SW480 (cell line): ENCODE measurements at regions not wholly inside any gene's neighbourhood (a gene's known extent, or its start where the extent isn't known, plus 50 kb on each side); places are given as distances from the start of the nearest gene placed in this dataset.
"Not testable (repeated sequence)": the region's sequence is repeated elsewhere in the genome, so short reads cannot be mapped to it uniquely, and the experiment has no call there.

Experiments
- DNase-seq: peaks from one replicate; pipeline ENCODE4 v3.0.0-alpha.2; 2016; ENCODE audit warnings: low spot score

DNA sequence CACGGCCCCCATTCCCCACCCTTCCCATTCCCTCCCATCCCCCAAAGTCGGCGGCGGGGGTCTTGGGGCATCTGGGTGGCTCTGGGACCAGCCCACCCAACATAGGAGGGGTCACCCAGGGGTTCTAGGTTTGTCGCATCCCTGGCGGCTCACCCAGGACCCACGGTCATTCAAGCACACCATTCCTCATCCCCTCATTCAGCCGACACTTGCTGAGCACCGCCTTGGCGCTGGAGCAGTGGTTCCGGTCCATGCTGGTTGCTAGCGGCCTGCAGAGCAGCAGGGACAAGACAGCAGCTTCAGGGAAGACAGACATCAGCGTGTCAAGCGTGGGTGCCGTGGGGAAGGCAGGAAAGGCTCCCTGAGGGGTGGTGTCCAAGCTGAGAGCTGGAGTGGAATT, 50.5 kb upstream of the OTOS start:
- DNase-seq, result no peak

DNA sequence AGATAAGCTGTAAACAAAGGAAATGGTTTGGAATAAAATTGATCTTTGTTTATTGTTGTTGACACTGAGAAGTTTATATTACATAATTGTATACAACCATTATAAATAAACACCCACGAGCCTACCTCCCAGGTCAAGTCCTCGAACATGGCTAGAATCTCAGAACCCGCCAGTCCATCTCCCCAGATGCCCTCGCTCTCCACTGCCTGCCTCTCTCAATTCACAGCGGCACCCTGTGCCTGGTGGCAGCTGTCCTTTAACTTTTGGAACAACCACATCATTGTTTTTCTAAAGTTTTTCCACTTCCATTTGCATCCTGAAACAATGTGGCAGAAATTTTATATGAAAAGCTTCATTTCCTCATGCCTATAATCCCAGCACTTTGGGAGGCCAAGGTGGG, 52.2 kb upstream of the OTOS start:
- no peak for DNase-seq

DNA sequence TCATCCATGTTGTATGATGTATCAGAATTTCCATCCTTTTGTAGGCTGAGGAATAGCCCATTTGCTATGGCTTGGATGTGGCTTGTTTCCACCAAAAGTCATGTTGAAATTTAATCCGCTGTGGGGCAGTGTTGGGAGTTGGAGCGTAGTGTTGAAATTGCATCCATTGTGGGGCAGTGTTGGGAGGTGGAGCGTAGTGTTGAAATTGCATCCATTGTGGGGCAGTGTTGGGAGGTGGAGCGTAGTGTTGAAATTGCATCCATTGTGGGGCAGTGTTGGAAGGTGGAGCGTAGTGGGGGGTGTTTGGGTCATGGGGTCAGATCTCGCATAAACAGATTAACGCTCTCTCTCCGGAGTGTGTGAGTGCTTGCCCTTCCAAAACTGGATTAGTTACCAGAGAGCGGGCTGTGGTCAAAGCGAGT, 53.9 kb upstream of the OTOS start:
- DNase-seq, result not testable (repeated sequence)

DNA sequence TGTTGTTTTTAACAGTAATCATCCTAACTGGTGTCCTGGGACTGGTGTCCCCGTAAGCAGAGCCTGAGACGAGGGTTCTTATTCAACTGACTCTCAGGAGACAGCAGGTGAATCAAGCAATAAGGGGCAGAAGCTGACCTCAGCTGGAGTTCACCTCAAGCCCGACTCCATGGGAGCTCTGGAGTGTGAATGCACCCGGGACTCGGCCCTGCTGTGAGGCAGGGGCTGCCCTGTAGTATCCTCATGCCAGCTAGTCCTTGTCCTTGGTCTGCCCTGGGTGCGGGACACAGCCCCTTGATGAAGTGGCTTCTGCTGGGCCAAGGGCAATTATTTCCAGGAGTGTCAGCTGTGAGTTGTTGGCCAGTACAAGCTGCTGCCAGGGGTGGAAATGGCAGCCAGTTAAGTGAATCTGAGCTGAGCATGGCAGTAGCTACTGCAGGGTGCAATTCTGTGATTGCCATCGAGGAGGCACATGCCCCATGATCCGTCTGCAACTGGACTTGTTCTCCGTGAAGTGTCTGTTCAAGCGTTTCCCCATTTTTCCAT, 54.9 kb upstream of the OTOS start:
- no peak for DNase-seq

DNA sequence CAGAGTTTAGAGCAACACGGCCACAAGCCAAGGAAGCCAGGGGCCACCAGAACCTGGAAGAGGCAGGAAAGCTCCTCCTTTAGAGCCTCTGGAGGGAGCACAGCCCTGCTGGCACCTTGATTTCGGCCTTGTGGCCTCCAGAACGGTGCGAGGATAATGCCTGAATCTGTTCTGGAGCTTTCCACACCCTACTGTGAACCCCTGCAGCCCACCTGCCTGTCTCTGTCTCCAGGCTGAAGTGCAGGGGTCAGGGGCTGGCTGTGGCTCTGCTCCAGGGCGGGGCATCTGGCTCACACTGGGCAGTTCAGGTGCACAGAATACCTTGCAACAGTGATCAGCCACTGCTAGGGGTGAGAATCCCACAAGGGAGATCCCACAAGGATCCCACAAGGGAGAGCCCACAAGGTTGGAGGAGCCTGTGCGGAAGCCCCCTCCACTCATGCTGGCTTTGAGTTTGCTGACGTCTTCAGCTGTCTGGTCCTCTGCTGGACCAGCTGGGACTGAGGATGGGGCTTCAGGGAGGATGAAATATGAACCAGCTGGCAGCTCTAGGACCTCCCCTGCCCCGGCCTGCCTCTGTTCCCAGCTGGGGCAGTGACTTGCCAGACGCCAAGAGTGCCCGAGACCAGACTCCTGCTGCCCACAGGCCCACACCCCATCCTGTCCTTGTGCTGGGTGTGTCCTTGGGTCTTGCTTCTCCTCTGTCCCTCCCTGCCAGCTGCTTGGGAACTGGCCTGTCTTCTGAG, 56.4 kb upstream of the OTOS start:
- no peak for DNase-seq

DNA sequence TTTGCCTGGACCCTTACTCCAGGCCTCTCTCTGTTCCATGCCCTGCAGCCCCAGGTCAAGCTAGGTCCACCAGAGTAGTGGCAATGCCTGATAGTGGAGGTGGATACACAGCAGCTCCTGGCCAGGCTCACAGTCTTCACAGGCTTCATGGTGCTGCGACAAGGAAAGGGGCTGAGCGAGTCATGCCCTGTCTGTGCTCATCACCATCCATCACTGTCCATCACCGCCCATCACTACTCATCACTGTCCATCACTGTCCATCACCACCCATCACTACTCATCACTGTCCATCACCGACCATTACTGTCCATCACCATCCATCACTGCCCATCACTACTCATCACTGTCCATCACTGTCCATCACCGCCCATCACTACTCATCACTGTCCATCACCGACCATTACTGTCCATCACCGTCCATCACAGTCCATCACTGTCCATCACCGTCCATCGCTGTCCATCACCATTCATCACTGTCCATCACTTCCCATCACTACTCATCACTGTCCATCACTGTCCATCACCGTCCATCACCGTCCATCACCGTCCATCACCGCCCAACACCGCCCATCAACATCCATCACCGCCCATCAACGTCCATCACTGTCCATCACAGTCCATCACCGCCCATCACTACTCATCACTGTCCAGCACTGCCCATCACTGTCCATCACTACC, 57.1 kb upstream of the OTOS start:
- DNase-seq, result no peak

DNA sequence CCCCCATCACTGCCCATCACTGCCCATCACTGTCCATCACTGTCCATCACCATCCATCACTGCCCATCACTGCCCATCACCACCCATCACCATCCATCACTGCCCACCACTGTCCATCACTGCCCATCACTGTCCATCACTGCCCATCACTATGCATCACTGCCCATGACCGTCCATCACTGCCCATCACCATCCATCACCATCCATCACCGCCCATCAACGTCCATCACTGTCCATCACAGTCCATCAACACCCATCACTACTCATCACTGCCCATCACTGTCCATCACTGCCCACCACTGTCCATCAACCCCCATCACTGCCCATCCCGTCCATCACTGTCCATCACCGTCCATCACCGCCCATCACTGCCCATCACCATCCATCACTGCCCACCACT, 57.8 kb upstream of the OTOS start:
- no peak for DNase-seq

DNA sequence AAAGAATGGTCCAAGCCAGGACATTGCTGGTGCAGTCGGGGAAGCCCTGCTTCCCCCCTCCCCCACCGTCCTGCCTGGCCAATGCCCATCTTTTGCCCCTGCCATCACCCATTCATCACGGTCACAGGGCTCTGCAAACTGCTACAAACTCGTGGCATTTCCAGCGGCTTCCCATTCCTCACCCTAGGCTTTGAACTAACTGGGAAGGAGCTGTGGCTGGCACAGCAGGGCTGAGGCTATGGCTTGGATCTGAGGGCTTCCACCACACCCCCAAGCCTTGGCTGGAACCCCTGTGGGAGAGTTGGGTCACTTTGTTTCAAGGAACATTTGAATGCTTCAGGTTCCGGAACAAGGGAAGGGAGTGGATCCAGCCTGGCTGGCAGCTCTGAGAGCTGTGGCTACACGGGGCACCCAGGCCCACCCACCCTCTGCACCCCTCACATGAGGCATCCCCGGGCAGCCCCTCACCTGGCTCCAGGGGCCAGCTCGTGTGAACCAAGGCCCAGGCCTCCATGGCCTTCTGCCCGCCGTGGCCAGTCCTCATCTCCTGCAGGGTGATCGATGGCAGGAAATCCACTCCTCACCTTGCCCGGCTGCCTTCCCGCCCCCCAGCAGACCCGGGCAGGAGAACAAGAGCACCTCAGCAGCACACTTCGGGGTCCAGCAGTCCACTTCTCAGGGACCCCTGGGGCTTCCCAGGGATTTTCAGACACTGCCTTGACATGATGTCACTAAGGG, 58.8 kb upstream of the OTOS start:
- no peak for DNase-seq

DNA sequence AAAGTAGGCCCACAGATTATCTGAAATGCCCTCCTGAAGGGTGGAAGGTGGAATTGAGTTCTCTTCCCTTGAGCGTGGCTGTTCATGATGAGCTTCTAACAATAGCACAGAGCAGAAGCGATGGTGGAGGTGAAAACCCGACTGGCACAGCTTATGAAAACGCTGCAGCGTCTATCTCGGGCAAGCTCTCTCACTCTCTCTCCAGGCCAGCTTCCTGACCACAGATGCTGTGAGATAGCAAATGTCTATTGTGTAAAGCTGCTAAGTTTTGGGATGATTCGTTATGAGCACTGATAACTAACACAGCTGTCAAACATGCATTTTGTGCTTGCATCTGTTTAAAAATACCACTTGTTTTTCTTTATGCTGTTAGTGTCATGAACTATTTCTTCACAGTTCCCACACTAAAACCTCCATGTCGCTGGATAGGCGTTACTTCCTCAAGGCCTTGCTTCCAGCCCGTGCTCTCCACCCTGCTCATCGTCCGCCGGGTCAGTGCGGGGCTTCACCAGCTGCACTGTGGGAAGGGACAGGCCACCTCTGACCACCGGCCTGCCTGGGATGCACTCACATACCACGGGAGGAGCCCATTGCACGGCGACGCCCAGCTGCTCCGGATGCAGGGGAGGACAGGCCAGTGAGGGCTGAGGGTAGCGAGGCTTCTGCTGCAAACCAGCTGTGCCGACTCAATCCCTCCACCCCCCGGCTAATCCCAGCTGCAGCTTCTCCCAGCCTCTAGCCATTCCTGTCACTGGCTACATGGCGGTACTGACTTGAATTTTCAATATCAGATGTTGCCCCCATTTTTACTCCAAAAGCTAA, 60.0 kb upstream of the OTOS start:
- no peak for DNase-seq

DNA sequence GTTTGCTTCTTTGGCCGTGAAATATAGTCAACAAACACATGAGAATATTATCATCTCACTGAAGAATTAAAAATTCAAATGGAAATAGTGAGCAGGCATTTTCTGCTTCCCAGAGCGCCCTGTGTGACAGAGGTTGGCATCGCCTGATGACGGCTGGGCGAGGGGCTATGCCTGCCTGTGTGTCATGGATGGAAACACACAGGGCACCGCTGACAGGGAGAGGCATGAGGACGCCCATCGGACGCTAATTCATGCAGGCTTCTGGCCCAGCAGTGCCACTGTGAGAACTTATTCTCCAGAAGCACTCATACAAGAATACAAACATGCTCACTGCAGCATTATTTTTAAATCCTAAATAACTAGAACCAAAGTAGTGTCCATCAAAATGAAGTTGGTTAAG, 61.4 kb upstream of the OTOS start:
- no peak for DNase-seq

DNA sequence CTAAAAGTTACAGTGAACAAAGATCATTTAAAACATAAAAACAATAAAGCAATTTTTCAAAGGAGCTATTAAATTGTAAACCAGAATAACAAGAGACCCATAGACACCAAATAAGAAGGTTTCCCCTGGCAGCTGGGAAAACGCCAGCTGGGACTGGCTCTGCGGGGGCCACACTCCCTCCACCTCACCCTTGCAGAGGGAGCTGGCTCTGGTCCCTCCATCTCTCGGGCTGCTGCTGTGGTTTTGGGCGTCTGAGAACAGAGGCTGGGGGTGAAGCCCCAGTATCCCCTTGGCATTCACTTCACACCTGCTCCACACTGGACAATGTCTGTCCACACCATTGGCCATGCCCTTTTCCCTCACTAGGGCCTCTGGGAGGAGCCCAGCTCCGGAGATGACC, 62.1 kb upstream of the OTOS start:
- DNase-seq, result no peak

DNA sequence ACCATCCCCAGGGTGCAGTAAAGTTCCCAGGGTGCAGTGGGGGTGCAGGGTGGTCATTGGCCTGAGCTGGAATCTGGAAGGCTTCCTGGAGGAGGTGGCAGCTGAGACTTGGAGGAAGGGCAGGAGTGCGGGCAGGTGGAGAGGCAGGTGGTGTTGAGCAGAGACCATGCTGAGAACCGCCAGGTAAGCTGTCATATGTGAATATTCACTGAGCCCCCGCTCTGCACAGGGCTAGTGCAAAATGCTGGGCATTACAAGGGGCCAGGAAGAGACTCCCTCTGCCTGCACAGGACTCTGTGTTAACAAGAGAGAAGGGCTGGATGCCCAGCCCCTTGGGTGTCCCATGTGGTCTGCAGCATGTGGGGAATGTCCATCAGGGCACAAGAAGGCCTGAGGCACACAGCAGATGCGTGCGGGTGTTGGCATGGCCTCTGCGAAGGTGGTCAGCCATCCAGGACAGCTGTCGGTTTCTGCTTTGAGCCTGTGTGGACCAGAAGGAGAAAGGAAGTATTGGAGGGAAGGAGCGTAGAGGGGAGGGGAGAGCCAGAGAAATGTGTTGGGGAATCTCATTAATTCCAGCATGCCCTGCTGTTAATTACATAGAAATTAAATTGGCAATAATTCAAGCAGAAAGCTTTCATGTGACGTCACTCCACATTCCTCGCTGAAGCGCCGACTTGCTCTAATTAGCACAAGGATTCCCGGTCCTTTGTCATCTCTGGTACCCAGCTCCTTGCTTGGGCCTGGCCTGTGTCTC, 62.8 kb upstream of the OTOS start:
- no peak for DNase-seq

DNA sequence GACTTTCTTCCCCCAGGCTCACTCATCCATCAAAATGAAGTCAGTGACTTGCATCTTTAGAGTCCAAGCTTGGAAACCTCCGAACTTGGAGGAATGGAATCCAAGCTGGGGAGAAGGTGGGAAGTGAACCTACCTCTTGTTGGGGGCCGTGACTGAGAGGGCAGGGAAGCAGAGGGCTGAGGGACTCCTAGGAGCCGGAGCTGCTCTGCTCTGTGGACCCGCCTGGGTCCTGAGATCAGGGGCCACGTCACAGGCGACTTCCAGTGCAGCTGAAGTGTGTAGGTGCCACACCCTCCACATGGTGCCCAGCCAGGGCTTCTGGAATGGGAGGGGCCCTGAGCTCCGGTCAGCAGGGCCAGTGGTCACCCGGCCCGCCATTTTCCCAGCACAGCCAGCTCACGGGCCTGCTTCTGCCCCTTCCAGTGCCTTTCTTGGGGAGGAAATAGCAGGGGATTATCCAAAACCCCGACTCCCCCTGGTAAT, 63.4 kb upstream of the OTOS start:
- no peak for DNase-seq

DNA sequence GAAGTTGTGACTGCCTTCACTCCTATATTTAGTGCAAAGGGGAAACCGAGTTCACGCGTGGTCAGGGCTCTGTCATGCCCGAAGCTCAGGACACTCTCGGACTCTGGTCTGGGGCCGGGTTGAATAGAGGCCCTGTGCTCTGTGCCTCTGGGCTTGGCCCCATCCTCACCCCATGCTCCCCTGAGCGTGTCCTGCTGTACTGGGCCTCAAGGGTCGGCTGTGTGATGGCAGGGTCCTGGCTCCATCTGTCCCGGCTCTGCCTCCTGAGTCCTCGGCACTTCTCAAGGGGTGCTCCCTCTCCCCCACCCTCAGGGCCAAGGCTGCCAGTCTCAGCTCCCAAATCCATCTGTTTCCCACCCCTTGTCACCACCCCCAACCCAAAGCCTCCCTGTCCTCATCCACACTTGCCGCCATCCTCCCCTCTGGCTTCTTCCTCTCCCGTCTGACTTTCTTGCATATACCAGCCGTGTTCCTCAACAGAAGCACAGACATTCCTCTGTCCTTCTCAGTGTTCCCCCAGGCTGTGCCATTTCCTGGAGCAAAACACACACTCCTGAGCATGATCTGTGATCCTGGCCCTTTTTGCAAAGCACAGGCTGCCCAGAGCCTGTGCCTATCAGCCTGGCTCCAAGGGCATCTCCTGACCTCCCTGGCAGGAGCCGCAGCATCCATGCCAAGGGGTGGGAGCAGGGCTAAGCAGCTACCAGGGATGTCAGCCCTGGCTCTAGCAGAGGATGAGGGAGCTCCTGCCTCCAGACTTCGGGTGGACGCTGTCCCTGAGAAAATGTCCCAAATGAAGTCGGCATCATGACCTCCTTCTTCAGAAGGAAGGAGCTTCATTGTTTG, 64.2 kb upstream of the OTOS start:
- no peak for DNase-seq

DNA sequence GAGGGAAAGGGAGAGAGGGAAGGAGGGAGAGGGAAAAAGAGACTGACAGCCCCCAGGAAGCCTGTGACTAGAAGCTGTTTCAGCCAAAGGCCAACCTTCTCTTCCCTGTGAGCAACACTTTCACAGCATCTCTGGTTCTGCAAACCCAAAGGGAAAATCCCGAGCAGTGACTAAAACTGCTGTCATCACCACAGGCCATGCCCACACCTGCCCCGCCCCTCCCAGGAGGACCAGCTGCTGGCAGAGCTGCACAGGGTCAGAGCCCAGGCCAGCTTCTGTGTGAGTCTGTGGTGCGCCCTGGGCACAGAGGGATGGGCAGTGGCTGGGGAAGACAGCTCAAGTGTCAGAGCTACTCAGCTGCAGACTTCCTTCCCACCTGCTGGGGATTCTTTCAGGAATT, 64.9 kb upstream of the OTOS start:
- peak; percentile 70 for DNase-seq

DNA sequence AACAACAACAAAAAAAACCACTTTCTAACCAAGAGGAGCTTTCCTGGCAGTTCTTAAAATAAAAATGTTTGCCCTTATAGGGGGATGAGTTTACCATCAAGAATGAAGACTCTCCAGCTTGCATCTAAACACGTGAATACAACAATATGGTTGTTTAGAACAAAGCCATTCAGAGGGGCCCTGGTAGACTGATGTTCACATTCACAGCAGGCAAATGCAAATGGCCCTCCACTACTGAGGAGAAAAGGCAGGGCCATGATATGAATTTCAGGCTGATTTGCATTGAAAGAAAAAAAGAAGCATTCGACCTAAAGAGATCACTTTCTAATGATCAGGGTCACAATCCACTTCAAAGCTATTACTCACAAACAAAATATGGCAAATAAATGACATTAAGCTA, 65.3 kb upstream of the OTOS start:
- DNase-seq, result no peak

DNA sequence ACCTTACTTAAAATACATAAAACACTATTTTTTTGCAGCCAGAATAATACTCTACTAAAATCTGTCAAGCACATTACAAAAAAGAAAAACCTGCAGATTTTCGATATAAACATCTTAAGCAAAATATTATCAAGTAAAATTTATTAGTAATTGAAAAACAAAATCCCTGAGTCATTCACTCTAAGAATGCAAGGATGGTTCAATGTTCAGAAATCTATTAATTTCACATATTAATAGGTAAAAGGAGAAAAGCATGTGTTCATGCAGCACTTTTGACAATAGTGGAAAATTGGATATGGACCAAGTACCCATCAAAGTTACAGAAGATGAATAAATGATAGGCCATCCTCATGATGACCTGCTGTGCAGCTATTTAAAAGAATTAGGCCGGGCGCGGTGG, 66.2 kb upstream of the OTOS start:
- DNase-seq, result no peak

DNA sequence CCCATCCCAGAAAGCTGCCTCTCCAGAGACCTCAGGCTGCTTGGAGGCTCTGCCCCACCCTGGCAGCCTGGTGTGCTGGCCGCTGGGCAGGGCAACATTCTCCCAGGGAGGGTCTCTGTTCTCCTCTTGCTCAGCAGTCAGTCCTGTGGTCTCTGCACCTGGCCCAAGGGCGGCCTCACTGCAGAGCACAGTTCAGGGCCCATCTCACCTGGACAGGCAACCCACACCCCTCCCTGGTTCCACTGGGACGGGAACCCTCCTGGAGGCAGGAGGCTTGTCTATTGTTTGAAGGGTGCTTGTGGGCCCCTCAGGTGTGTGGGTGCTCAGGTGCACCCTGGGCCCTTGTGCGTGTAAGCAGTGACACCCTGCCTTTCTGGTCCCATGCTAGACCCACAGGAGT, 67.2 kb upstream of the OTOS start:
- no peak for DNase-seq

DNA sequence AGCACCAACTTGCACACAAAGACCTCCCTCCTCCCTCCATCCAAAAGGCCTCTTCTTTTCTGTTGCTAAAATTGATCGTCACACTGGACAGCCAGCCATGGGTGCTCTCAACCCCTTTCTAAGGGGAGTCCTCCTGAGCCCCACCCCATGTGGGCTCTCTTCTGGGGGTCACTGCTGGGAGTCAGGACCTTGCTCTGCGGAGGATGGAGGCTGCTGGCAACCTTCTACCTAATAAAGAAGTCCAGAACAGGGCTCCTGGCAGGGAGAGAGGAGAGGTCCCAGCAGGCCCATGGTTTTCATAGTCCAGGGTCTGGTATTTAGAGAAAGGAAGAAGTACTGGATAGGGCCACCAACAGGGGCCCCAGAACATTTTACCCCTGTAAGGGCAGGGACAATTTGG, 67.6 kb upstream of the OTOS start:
- no peak for DNase-seq

DNA sequence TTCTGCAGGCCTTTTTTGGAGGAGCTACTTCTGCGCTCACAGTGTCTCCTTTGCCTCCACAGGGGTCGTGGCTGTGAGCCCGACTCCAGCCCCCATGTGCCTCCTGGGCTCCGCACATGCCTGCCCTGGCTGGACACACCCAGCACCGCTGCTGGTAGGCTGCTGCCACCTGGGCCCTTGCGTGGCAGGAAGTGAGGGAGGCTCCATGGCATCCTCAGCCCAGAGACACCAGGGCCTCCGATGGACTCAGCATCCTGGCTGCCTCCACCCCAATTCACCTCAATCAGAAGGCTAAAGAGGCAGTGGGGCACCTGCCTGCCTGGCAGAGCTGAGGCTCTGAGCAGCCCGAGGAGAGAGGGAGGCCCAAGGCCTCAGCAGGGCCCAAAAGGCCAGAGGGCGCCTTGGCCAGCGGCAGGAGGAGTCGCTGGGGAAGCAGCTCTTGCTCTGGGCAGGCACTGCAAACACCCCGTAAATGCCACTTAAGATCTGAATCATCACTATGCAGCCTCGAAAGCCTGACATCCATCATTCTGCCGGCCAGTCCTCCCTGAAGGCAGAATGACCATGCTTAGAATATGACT, 68.3 kb upstream of the OTOS start:
- DNase-seq, result no peak
